ENCODE measurements at regions not wholly inside any gene's neighbourhood (a gene's known extent, or its start where the extent isn't known, plus 50 kb on each side); places are given as distances from the start of the nearest gene placed in this dataset.

GRCh38 chr3:193831495-193832455 is 238.8 kb downstream of the OPA1 start:
- Histone ChIP-seq H2AFZ (ENCODE audit: low read depth, low read length) (no peak overlapping the region), H3K9me3 (ENCODE audit: low read length) (no peaks in the 10 kb centered on the region), H3K36me3 (ENCODE audit: insufficient read depth, low read length) (no peaks in the 10 kb centered on the region), H3K9me2 (ENCODE audit: insufficient read depth, low read length) (no peaks in the 10 kb centered on the region), H3F3A (ENCODE audit: insufficient read depth, low read length, poor library complexity, severe bottlenecking) (no peaks in the 10 kb centered on the region), H3K27me3 (ENCODE audit: insufficient read depth, low read depth, low read length) (no peaks in the 10 kb centered on the region), H4K20me1 (ENCODE audit: insufficient read depth) (no peaks in the 10 kb centered on the region), H3K4me3 (ENCODE audit: low read length) (no peak overlapping the region), H3K9ac (ENCODE audit: low read length) (no peak overlapping the region), H3K27ac (ENCODE audit: low read length) (no peak overlapping the region), H3K79me2 (replicated peaks; ENCODE audit: insufficient read depth, low read length) (no peaks in the 10 kb centered on the region), H3K4me2 (ENCODE audit: low read length) (no peak overlapping the region)
- TF ChIP-seq EZH2 (IDR thresholded peaks at IDR 0.05; ENCODE audit: borderline replicate concordance, insufficient read depth, low read length, poor library complexity, severe bottlenecking) (no peak), EP300 (conservative IDR thresholded peaks at IDR 0.05; ENCODE audit: poor library complexity, severe bottlenecking) (no peak), SMC3 (conservative IDR thresholded peaks at IDR 0.05; ENCODE audit: poor library complexity) (no peak), POLR2AphosphoS5 (IDR thresholded peaks at IDR 0.05) (no peak), RAD21 (conservative IDR thresholded peaks at IDR 0.05) (no peak), CTCF (IDR thresholded peaks at IDR 0.05; ENCODE audit: poor library complexity, severe bottlenecking) (no peak), MXI1 (conservative IDR thresholded peaks at IDR 0.05; ENCODE audit: poor library complexity, severe bottlenecking) (no peak), TAF1 (IDR thresholded peaks at IDR 0.05; ENCODE audit: low read depth) (no peak), REST (IDR thresholded peaks at IDR 0.05; ENCODE audit: borderline replicate concordance) (no peak)

- Histone ChIP-seq H3K27me3 (ENCODE audit: insufficient read depth, low read depth, low read length) (no peaks in the 10 kb centered on the region), H3K36me3 (ENCODE audit: insufficient read depth, low read length) (no peaks in the 10 kb centered on the region), H4K20me1 (ENCODE audit: insufficient read depth) (no peaks in the 10 kb centered on the region), H3F3A (ENCODE audit: insufficient read depth, low read length, poor library complexity, severe bottlenecking) (no peaks in the 10 kb centered on the region), H3K79me2 (replicated peaks; ENCODE audit: insufficient read depth, low read length) (no peaks in the 10 kb centered on the region), H3K9me3 (ENCODE audit: low read length) (no peaks in the 10 kb centered on the region), H3K4me2 (ENCODE audit: low read length) (no peak overlapping the region), H3K4me3 (ENCODE audit: low read length) (no peak overlapping the region), H3K9ac (ENCODE audit: low read length) (no peak overlapping the region), H2AFZ (ENCODE audit: low read depth, low read length) (no peak overlapping the region), H3K9me2 (ENCODE audit: insufficient read depth, low read length) (no peaks in the 10 kb centered on the region), H3K27ac (ENCODE audit: low read length) (no peak overlapping the region)
- TF ChIP-seq REST (IDR thresholded peaks at IDR 0.05; ENCODE audit: borderline replicate concordance) (no peak), EZH2 (IDR thresholded peaks at IDR 0.05; ENCODE audit: borderline replicate concordance, insufficient read depth, low read length, poor library complexity, severe bottlenecking) (no peak), EP300 (conservative IDR thresholded peaks at IDR 0.05; ENCODE audit: poor library complexity, severe bottlenecking) (no peak), MXI1 (conservative IDR thresholded peaks at IDR 0.05; ENCODE audit: poor library complexity, severe bottlenecking) (no peak), TAF1 (IDR thresholded peaks at IDR 0.05; ENCODE audit: low read depth) (no peak), CTCF (IDR thresholded peaks at IDR 0.05; ENCODE audit: poor library complexity, severe bottlenecking) (no peak), POLR2AphosphoS5 (IDR thresholded peaks at IDR 0.05) (no peak), RAD21 (conservative IDR thresholded peaks at IDR 0.05) (no peak), SMC3 (conservative IDR thresholded peaks at IDR 0.05; ENCODE audit: poor library complexity) (no peak)
Measured at GRCh38 chr3:193832833-193833413, 239.9 kb downstream of the OPA1 start.

All from neural cell (in vitro differentiated cells).